ENCODE measurements at regions not wholly inside any gene's neighbourhood (a gene's known extent, or its start where the extent isn't known, plus 50 kb on each side); places are given as distances from the start of the nearest gene placed in this dataset.
A peak's percentile ranks its signal among the peaks of the same experiment; 100 is the strongest.

- no peak overlapping the region for H3K4me3 ChIP-seq (ENCODE audit: low read length in 3 of 3)
- intact Hi-C loops (cut with DNase I), result no loop called here
- no peaks in the 10 kb centered on the region for H3K9me3 ChIP-seq (ENCODE audit: control insufficient read depth in 2 of 3, insufficient read depth in 1 of 3, low read length in 3 of 3)
- H3K36me3 ChIP-seq (ENCODE audit: control insufficient read depth in 2 of 3, insufficient read depth in 3 of 3, low read length in 3 of 3), result no peaks in the 10 kb centered on the region
- DNase-seq, result peak in 2 of 5 donors; percentile 9 to 13
- no peak for FAIRE-seq
- no peak for TF ChIP-seq CTCF (IDR thresholded peaks at IDR 0.05; ENCODE audit: borderline replicate concordance, extremely low read depth, insufficient read depth)
- no peak overlapping the region for H3K9ac ChIP-seq (ENCODE audit: low read length in 3 of 3)
- H3K4me1 ChIP-seq (ENCODE audit: control insufficient read depth in 2 of 3, insufficient read depth in 2 of 3, low read depth in 1 of 3, low read length in 3 of 3), result no peaks in the 10 kb centered on the region
- H3K27me3 ChIP-seq (ENCODE audit: control insufficient read depth, insufficient read depth, low read length), result no peaks in the 10 kb centered on the region
- no peak overlapping the region for H3K27ac ChIP-seq (ENCODE audit: low read depth in 2 of 2, low read length in 2 of 2)
These were observed 212.3 kb upstream of the TMEM161B start for GRCh38 chr5:88480801-88481499.

GRCh38 chr5:88480245-88480644 lies 211.6 kb upstream of the TMEM161B start:
- no peak for FAIRE-seq

GRCh38 chr5:88474574-88474973 lies 205.9 kb upstream of the TMEM161B start:
- FAIRE-seq (no peak), DNase-seq (no peak)
- TF ChIP-seq CTCF (IDR thresholded peaks at IDR 0.05; ENCODE audit: borderline replicate concordance, extremely low read depth, insufficient read depth), result no peak
- Histone ChIP-seq H3K4me3 (ENCODE audit: low read length in 3 of 3) (no peak overlapping the region), H3K9me3 (ENCODE audit: control insufficient read depth in 2 of 3, insufficient read depth in 1 of 3, low read length in 3 of 3) (no peaks in the 10 kb centered on the region), H3K4me1 (ENCODE audit: control insufficient read depth in 2 of 3, insufficient read depth in 2 of 3, low read depth in 1 of 3, low read length in 3 of 3) (no peaks in the 10 kb centered on the region), H3K27ac (ENCODE audit: low read depth in 2 of 2, low read length in 2 of 2) (no peak overlapping the region), H3K36me3 (ENCODE audit: control insufficient read depth in 2 of 3, insufficient read depth in 3 of 3, low read length in 3 of 3) (no peaks in the 10 kb centered on the region), H3K9ac (ENCODE audit: low read length in 3 of 3) (no peak overlapping the region), H3K27me3 (ENCODE audit: control insufficient read depth, insufficient read depth, low read length) (no peaks in the 10 kb centered on the region)
- intact Hi-C loops (cut with DNase I), result no loop called here

More at GRCh38 chr5:88480245-88480644, 211.6 kb upstream of the TMEM161B start:
- Histone ChIP-seq H3K36me3 (ENCODE audit: control insufficient read depth in 2 of 3, insufficient read depth in 3 of 3, low read length in 3 of 3) (no peaks in the 10 kb centered on the region), H3K9ac (ENCODE audit: low read length in 3 of 3) (no peak overlapping the region), H3K9me3 (ENCODE audit: control insufficient read depth in 2 of 3, insufficient read depth in 1 of 3, low read length in 3 of 3) (no peaks in the 10 kb centered on the region), H3K27ac (ENCODE audit: low read depth in 2 of 2, low read length in 2 of 2) (no peak overlapping the region), H3K4me3 (ENCODE audit: low read length in 3 of 3) (no peak overlapping the region), H3K27me3 (ENCODE audit: control insufficient read depth, insufficient read depth, low read length) (no peaks in the 10 kb centered on the region), H3K4me1 (ENCODE audit: control insufficient read depth in 2 of 3, insufficient read depth in 2 of 3, low read depth in 1 of 3, low read length in 3 of 3) (no peaks in the 10 kb centered on the region)
- intact Hi-C loops (cut with DNase I), result no loop called here
- no peak for DNase-seq
- no peak for TF ChIP-seq CTCF (IDR thresholded peaks at IDR 0.05; ENCODE audit: borderline replicate concordance, extremely low read depth, insufficient read depth)

- TF ChIP-seq CTCF (IDR thresholded peaks at IDR 0.05; ENCODE audit: borderline replicate concordance, extremely low read depth, insufficient read depth), result no peak
- DNase-seq, result no peak
- Histone ChIP-seq H3K9me3 (ENCODE audit: control insufficient read depth in 2 of 3, insufficient read depth in 1 of 3, low read length in 3 of 3) (no peaks in the 10 kb centered on the region), H3K36me3 (ENCODE audit: control insufficient read depth in 2 of 3, insufficient read depth in 3 of 3, low read length in 3 of 3) (no peaks in the 10 kb centered on the region), H3K4me3 (ENCODE audit: low read length in 3 of 3) (no peak overlapping the region), H3K4me1 (ENCODE audit: control insufficient read depth in 2 of 3, insufficient read depth in 2 of 3, low read depth in 1 of 3, low read length in 3 of 3) (no peaks in the 10 kb centered on the region), H3K27me3 (ENCODE audit: control insufficient read depth, insufficient read depth, low read length) (no peaks in the 10 kb centered on the region), H3K9ac (ENCODE audit: low read length in 3 of 3) (no peak overlapping the region), H3K27ac (ENCODE audit: low read depth in 2 of 2, low read length in 2 of 2) (no peak overlapping the region)
- intact Hi-C loops (cut with DNase I), result no loop called here
- peak; percentile 46 for FAIRE-seq
These were observed 202.1 kb upstream of the TMEM161B start for GRCh38 chr5:88470745-88471144.
